H9 (cell line): ENCODE measurements at regions not wholly inside any gene's neighbourhood (a gene's known extent, or its start where the extent isn't known, plus 50 kb on each side); places are given as distances from the start of the nearest gene placed in this dataset.

ENCODE experiments used
- DNase-seq: peaks from one replicate; pipeline ENCODE4 v3.0.0-alpha.2; 2017
- H2AFZ ChIP-seq: one replicate; pipeline ENCODE4 v1.6.1; 2013; ENCODE audit warnings: mild to moderate bottlenecking, low read length, control low read depth, moderate library complexity
- H2AK5ac ChIP-seq: 2 replicates; pipeline ENCODE4 v1.6.1; 2013; ENCODE audit warnings: low read length, control low read depth, mixed read lengths; ENCODE audit not compliant: insufficient read length
- H2BK120ac ChIP-seq: one replicate; pipeline ENCODE4 v1.6.1; 2013; ENCODE audit warnings: low read depth, mild to moderate bottlenecking, low read length, control low read depth, inconsistent platforms; ENCODE audit not compliant: poor library complexity, severe bottlenecking
- H2BK12ac ChIP-seq: 2 replicates; pipeline ENCODE4 v1.6.1; 2013; ENCODE audit warnings: low read length, control low read depth, mixed read lengths, low read depth; ENCODE audit not compliant: insufficient read length
- H2BK15ac ChIP-seq: 2 replicates; pipeline ENCODE4 v1.6.1; 2013; ENCODE audit warnings: low read depth, low read length, control low read depth
- H2BK20ac ChIP-seq: one replicate; pipeline ENCODE4 v1.6.1; 2013; ENCODE audit warnings: low read depth, mild to moderate bottlenecking, low read length, control low read depth, inconsistent platforms; ENCODE audit not compliant: poor library complexity, severe bottlenecking
- H2BK5ac ChIP-seq: 2 replicates; pipeline ENCODE4 v1.6.1; 2013; ENCODE audit warnings: low read length, control low read depth, mixed read lengths; ENCODE audit not compliant: insufficient read length
- H3K14ac ChIP-seq: 2 replicates; pipeline ENCODE4 v1.6.1; 2013; ENCODE audit warnings: low read length, control low read depth; ENCODE audit not compliant: insufficient read depth
- H3K18ac ChIP-seq: 2 replicates; pipeline ENCODE4 v1.6.1; 2013; ENCODE audit warnings: low read depth, mild to moderate bottlenecking, mixed read lengths, low read length, control low read depth; ENCODE audit not compliant: insufficient read length
- H3K23ac ChIP-seq: 2 replicates; pipeline ENCODE4 v1.6.1; 2013; ENCODE audit warnings: low read length, control low read depth, mixed read lengths, low read depth; ENCODE audit not compliant: insufficient read length
- H3K23me2 ChIP-seq: 2 replicates; pipeline ENCODE4 v1.6.1; 2013; ENCODE audit warnings: low read depth, mild to moderate bottlenecking, mixed read lengths, low read length, control low read depth; ENCODE audit not compliant: insufficient read length, poor library complexity, severe bottlenecking
- H3K27ac ChIP-seq: 2 replicates; pipeline ENCODE4 v1.5.1; 2013; ENCODE audit warnings: low read length, control low read depth, mixed read lengths, low read depth; ENCODE audit not compliant: insufficient read length
- H3K27me3 ChIP-seq: 2 replicates; pipeline ENCODE4 v1.6.1; 2013; ENCODE audit warnings: low read length, control low read depth, inconsistent platforms; ENCODE audit not compliant: insufficient read depth
- H3K4ac ChIP-seq: 2 replicates; pipeline ENCODE4 v1.6.1; 2013; ENCODE audit warnings: low read depth, mild to moderate bottlenecking, control low read depth, inconsistent platforms, low read length, moderate library complexity
- H3K4me1 ChIP-seq: 2 replicates; pipeline ENCODE4 v1.6.1; 2013; ENCODE audit warnings: low read length, control low read depth, inconsistent platforms; ENCODE audit not compliant: insufficient read depth
- H3K4me2 ChIP-seq: 2 replicates; pipeline ENCODE4 v1.6.1; 2013; ENCODE audit warnings: low read length, control low read depth, mixed read lengths; ENCODE audit not compliant: insufficient read length, insufficient read depth
- H3K56ac ChIP-seq: 2 replicates; pipeline ENCODE4 v1.6.1; 2013; ENCODE audit warnings: low read depth, mild to moderate bottlenecking, mixed read lengths, low read length, control low read depth; ENCODE audit not compliant: insufficient read length
- H3K79me1 ChIP-seq: 2 replicates; pipeline ENCODE4 v1.6.1; 2013; ENCODE audit warnings: low read depth, mild to moderate bottlenecking, moderate library complexity, low read length, control low read depth, inconsistent platforms; ENCODE audit not compliant: insufficient read depth, poor library complexity, severe bottlenecking
- H3K79me2 ChIP-seq: 2 replicates; pipeline ENCODE4 v1.6.1; 2013; ENCODE audit warnings: low read length, control low read depth, inconsistent platforms; ENCODE audit not compliant: insufficient read depth
- H3K9ac ChIP-seq: 2 replicates; pipeline ENCODE4 v1.6.1; 2013; ENCODE audit warnings: low read length, control low read depth, mixed read lengths; ENCODE audit not compliant: insufficient read length; ENCODE audit errors: extremely low read depth
- H3K9me3 ChIP-seq: one replicate; pipeline ENCODE4 v1.6.1; 2013; ENCODE audit warnings: low read depth, low read length, inconsistent platforms; ENCODE audit not compliant: control insufficient read depth
- H3T11ph ChIP-seq: one replicate; pipeline ENCODE4 v1.6.1; 2013; ENCODE audit warnings: mild to moderate bottlenecking, low read length, control low read depth, inconsistent platforms
- H4K20me1 ChIP-seq: one replicate; pipeline ENCODE4 v1.6.1; 2013; ENCODE audit not compliant: control insufficient read depth, insufficient read length, insufficient read depth
- H4K5ac ChIP-seq: 2 replicates; pipeline ENCODE4 v1.6.1; 2013; ENCODE audit warnings: low read depth, mild to moderate bottlenecking, mixed read lengths, low read length, control low read depth; ENCODE audit not compliant: insufficient read length
- H4K8ac ChIP-seq: replicated peaks from 2 replicates; pipeline ENCODE4 v1.6.1; 2013; ENCODE audit warnings: low read length, control low read depth, mixed read lengths, low read depth; ENCODE audit not compliant: insufficient read length
- H4K91ac ChIP-seq: 2 replicates; pipeline ENCODE4 v1.6.1; 2013; ENCODE audit warnings: low read depth, mild to moderate bottlenecking, moderate library complexity, mixed read lengths, low read length, control low read depth; ENCODE audit not compliant: insufficient read length
- H3K27ac Mint-ChIP-seq, 3 experiments: 2 replicates in 2 of 3; 3 replicates in 1 of 3; pipeline ENCODE4 v1.8.0; 2020 to 2021; ENCODE audit warnings: mixed read lengths in 3 of 3, mild to moderate bottlenecking in 1 of 3, moderate library complexity in 1 of 3
- H3K27me3 Mint-ChIP-seq: 2 replicates; pipeline ENCODE4 v1.8.0; 2021; ENCODE audit warnings: low read depth, mild to moderate bottlenecking, moderate library complexity, mixed read lengths
- H3K36me3 Mint-ChIP-seq, 3 experiments: 2 replicates in 2 of 3; 3 replicates in 1 of 3; pipeline ENCODE4 v1.8.0; 2020 to 2021; ENCODE audit warnings: low read depth in 3 of 3, mixed read lengths in 3 of 3; ENCODE audit not compliant: insufficient read depth in 1 of 3
- H3K4me1 Mint-ChIP-seq, 2 experiments: 2 replicates each; pipeline ENCODE4 v1.8.0; 2020; ENCODE audit warnings: mixed read lengths in 2 of 2
- H3K4me3 Mint-ChIP-seq, 2 experiments: 2 replicates in 1 of 2; 3 replicates in 1 of 2; pipeline ENCODE4 v1.8.0; 2020 to 2021; ENCODE audit warnings: mild to moderate bottlenecking in 2 of 2, mixed read lengths in 2 of 2, moderate library complexity in 1 of 2
- H3K9me3 Mint-ChIP-seq, 2 experiments: 2 replicates in 1 of 2; 3 replicates in 1 of 2; pipeline ENCODE4 v1.8.0; 2020; ENCODE audit warnings: mild to moderate bottlenecking in 2 of 2, mixed read lengths in 2 of 2, moderate library complexity in 1 of 2
- WGBS: extraction: QIAGEN DNeasy Blood & Tissue Kit; methylation state at CpG from one replicate; pipeline ENCODE4 v1.1.7; 2013; ENCODE audit warnings: missing lambda C conversion rate, low lambda C conversion rate, mixed read lengths; ENCODE audit not compliant: insufficient read length; ENCODE audit errors: extremely low coverage; 5-methylcytosine and 5-hydroxymethylcytosine counted together
- TF ChIP-seq, protein P1 (sequence below): fragments of 200-600 bp; sonication (generic); conservative IDR thresholded peaks from 3 replicates; pipeline ENCODE4 v1.8.0; 2021; ENCODE audit warnings: antibody characterized with exemption, mild to moderate bottlenecking

DNA sequence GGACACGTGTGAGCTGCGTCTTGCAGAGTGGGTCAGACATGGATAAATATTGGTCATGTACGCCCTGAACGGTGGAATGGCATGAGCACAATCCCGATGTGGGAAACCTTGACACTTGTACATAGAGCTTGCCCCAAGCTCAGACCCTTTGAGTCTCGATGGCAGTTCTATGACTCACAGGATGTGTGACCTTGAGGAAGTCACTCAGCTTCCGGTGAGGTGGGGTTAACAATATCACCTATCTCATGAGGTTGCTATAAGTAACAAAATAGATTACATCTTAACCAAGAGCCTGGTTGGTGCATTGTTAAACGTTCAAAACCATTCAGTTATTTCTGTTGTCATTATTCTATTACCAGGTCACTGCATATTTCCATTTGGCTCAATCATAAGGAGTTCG is 109.1 kb upstream of the TBL1X start:
- Histone ChIP-seq H3K4me1 (no peaks in the 10 kb centered on the region; the same call in 1 of the 2 replicates), H3K18ac (no peak overlapping the region), H3K9ac (no peak overlapping the region), H3K4ac (no peak overlapping the region), H3T11ph (no peak overlapping the region), H2BK120ac (no peak overlapping the region), H3K9me3 (no peaks in the 10 kb centered on the region), H3K4me2 (no peak overlapping the region), H2BK20ac (no peak overlapping the region), H2BK12ac (no peak overlapping the region), H2AK5ac (no peak overlapping the region), H3K23me2 (no peaks in the 10 kb centered on the region), H3K56ac (no peak overlapping the region), H3K23ac (no peak overlapping the region), H2BK5ac (no peak overlapping the region), H2BK15ac (no peak overlapping the region), H4K5ac (no peak overlapping the region), H4K8ac (no peak overlapping the region), H4K91ac (no peak overlapping the region), H2AFZ (no peak overlapping the region), H3K27ac (no peak overlapping the region), H4K20me1 (no peaks in the 10 kb centered on the region), H3K79me2 (no peaks in the 10 kb centered on the region), H3K27me3 (no peaks in the 10 kb centered on the region), H3K79me1 (no peaks in the 10 kb centered on the region), H3K14ac (no peak overlapping the region)
- no peak overlapping the region for H3K27ac Mint-ChIP-seq
- peaks cover 0 to 47% of the 10 kb centered on the region in 2 experiments; a peak in 3 of 5 replicates for H3K9me3 Mint-ChIP-seq
- peaks cover 20% of the 10 kb centered on the region in 2 experiments for H3K4me1 Mint-ChIP-seq
- H3K36me3 Mint-ChIP-seq: peaks cover 0 to 1% (median 0%) of the 10 kb centered on the region in 3 experiments; a peak in 1 of 7 replicates
- H3K4me3 Mint-ChIP-seq: no peak overlapping the region
- TF ChIP-seq, protein P1, sequence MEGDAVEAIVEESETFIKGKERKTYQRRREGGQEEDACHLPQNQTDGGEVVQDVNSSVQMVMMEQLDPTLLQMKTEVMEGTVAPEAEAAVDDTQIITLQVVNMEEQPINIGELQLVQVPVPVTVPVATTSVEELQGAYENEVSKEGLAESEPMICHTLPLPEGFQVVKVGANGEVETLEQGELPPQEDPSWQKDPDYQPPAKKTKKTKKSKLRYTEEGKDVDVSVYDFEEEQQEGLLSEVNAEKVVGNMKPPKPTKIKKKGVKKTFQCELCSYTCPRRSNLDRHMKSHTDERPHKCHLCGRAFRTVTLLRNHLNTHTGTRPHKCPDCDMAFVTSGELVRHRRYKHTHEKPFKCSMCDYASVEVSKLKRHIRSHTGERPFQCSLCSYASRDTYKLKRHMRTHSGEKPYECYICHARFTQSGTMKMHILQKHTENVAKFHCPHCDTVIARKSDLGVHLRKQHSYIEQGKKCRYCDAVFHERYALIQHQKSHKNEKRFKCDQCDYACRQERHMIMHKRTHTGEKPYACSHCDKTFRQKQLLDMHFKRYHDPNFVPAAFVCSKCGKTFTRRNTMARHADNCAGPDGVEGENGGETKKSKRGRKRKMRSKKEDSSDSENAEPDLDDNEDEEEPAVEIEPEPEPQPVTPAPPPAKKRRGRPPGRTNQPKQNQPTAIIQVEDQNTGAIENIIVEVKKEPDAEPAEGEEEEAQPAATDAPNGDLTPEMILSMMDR: no peak
- H3K27me3 Mint-ChIP-seq: peaks cover 5% of the 10 kb centered on the region
- no peak for DNase-seq
- no CpG with 5 or more reads among the region's 9 CpGs for WGBS
